Cardiac muscle cell (in vitro differentiated cells and primary cell): ENCODE measurements at regions not wholly inside any gene's neighbourhood (a gene's known extent, or its start where the extent isn't known, plus 50 kb on each side); places are given as distances from the start of the nearest gene placed in this dataset.

Source experiments
- DNase-seq, 2 donors: peaks; one replicate each; pipeline versions ENCODE4 v3.0.0 to v3.0.0-alpha.2; 2010 to 2017; ENCODE audit warnings: low read depth in 1 of 2, low spot score in 1 of 2
- H3K27ac ChIP-seq: fragments of 200-600 bp; sonication (generic); 2 replicates; pipeline ENCODE4 v1.5.1; 2016
- H3K27me3 ChIP-seq: fragments of 200-600 bp; sonication (generic); 2 replicates; pipeline ENCODE4 v1.6.0; 2016; ENCODE audit warnings: control low read depth
- H3K36me3 ChIP-seq: fragments of 200-600 bp; sonication (generic); 2 replicates; pipeline ENCODE4 v1.5.1; 2016; ENCODE audit warnings: control low read depth
- H3K4me1 ChIP-seq: fragments of 200-600 bp; sonication (generic); 2 replicates; pipeline ENCODE4 v1.8.1; 2017; ENCODE audit warnings: low read depth, mild to moderate bottlenecking, mixed run types
- H3K4me3 ChIP-seq: fragments of 200-600 bp; sonication (generic); 2 replicates; pipeline ENCODE4 v1.5.1; 2016; ENCODE audit warnings: mild to moderate bottlenecking
- H3K9me3 ChIP-seq: fragments of 200-600 bp; sonication (generic); 2 replicates; pipeline ENCODE4 v1.5.1; 2017; ENCODE audit warnings: low read depth, mild to moderate bottlenecking, control low read depth
- TF ChIP-seq, protein P1 (sequence below): IDR thresholded peaks from 2 replicates; pipeline ENCODE4 v1.5.1; 2012; ENCODE audit warnings: low read depth, mild to moderate bottlenecking, low read length

GRCh38 chr5:37938861-37939260 lies 99.0 kb upstream of the GDNF start:
- Histone ChIP-seq H3K9me3 (no peaks in the 10 kb centered on the region), H3K27ac (no peak overlapping the region), H3K4me1 (no peaks in the 10 kb centered on the region), H3K4me3 (no peak overlapping the region), H3K27me3 (no peaks in the 10 kb centered on the region), H3K36me3 (no peaks in the 10 kb centered on the region)
- TF ChIP-seq, protein P1, sequence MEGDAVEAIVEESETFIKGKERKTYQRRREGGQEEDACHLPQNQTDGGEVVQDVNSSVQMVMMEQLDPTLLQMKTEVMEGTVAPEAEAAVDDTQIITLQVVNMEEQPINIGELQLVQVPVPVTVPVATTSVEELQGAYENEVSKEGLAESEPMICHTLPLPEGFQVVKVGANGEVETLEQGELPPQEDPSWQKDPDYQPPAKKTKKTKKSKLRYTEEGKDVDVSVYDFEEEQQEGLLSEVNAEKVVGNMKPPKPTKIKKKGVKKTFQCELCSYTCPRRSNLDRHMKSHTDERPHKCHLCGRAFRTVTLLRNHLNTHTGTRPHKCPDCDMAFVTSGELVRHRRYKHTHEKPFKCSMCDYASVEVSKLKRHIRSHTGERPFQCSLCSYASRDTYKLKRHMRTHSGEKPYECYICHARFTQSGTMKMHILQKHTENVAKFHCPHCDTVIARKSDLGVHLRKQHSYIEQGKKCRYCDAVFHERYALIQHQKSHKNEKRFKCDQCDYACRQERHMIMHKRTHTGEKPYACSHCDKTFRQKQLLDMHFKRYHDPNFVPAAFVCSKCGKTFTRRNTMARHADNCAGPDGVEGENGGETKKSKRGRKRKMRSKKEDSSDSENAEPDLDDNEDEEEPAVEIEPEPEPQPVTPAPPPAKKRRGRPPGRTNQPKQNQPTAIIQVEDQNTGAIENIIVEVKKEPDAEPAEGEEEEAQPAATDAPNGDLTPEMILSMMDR: no peak
- no peak for DNase-seq

- DNase-seq: no peak
- Histone ChIP-seq H3K4me1 (no peaks in the 10 kb centered on the region), H3K4me3 (no peak overlapping the region), H3K27me3 (peaks cover 2% of the 10 kb centered on the region), H3K9me3 (no peaks in the 10 kb centered on the region), H3K36me3 (no peaks in the 10 kb centered on the region), H3K27ac (no peak overlapping the region)
- TF ChIP-seq, protein P1: no peak
Measured at GRCh38 chr5:37938076-37938852, 98.4 kb upstream of the GDNF start.

DNA sequence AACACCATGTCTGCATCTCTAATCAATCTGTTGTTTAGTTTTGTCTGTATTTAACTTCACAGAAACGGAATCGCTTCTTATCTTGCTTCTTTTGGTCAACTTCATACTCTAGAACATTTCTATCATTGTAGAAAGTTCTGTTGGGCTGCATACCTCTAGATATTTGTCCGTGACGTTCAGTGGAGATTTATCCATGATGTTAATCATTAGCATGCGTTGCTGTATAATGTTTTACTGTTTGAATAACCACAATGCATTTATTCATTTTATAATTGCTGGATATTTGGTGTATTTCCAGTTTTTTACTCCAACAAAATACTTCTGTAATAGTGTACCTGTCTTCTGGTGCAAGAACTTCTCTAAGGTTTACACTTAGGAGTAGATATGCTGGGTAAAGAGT lies 96.2 kb upstream of the GDNF start:
- TF ChIP-seq, protein P1: no peak
- DNase-seq: no peak
- no peak overlapping the region for H3K27ac ChIP-seq
- H3K4me3 ChIP-seq: no peak overlapping the region
- H3K9me3 ChIP-seq: no peaks in the 10 kb centered on the region
- H3K36me3 ChIP-seq: no peaks in the 10 kb centered on the region
- H3K4me1 ChIP-seq: no peaks in the 10 kb centered on the region
- peaks cover 5% of the 10 kb centered on the region for H3K27me3 ChIP-seq

DNA sequence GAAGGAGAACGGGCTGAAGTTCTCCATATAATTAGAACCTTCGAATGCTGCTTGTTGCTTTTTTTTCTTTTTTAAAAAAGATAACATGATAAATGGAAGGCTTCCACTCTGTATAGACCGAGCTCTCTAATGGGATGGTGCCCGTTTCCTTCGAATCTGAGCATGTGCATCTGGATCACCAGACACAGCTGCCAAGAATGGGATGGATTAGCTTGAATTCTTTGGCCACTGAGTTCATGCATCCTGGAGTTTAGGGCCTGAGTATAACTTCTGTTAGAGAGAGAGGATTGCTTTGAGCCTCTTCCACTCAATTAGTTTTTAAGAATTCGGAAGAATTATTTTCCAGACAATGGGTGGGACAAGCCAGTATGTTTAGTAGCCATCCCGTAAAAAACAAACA lies 93.7 kb upstream of the GDNF start:
- no peak for DNase-seq
- TF ChIP-seq, protein P1: no peak
- Histone ChIP-seq H3K4me3 (no peak overlapping the region), H3K27ac (no peak overlapping the region), H3K4me1 (no peaks in the 10 kb centered on the region), H3K27me3 (peaks cover 5% of the 10 kb centered on the region), H3K9me3 (no peaks in the 10 kb centered on the region), H3K36me3 (no peaks in the 10 kb centered on the region)

- TF ChIP-seq, protein P1: no peak
- no peaks in the 10 kb centered on the region for H3K9me3 ChIP-seq
- DNase-seq: no peak
Measured at GRCh38 chr5:37932450-37932849, 92.6 kb upstream of the GDNF start.

More at GRCh38 chr5:37932450-37932849, 92.6 kb upstream of the GDNF start:
- Histone ChIP-seq H3K27ac (no peak overlapping the region), H3K36me3 (no peaks in the 10 kb centered on the region), H3K27me3 (peaks cover 5% of the 10 kb centered on the region), H3K4me3 (no peak overlapping the region), H3K4me1 (no peaks in the 10 kb centered on the region)
